ENCODE measurements at regions not wholly inside any gene's neighbourhood (a gene's known extent, or its start where the extent isn't known, plus 50 kb on each side); places are given as distances from the start of the nearest gene placed in this dataset.

DNA sequence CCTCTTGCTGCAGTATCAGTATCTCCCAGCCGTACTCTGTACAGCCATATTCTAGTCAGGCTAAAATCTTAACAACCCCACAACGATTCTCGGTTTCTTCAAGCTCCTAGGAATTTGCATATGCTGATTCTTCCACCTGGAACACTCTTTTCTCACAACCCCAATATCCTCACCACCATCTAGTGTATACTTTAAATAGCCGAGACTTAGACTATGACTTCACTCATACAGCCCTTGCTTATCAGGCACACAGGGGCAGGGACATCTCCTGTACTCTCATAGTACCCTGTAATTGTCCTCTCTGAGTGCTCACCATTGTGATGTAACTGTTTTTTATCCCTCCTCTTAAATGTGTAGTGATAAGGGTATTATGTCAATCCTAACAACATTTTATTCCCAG, 2126.4 kb upstream of the TENM3 start:
- no peak for TF ChIP-seq POLR2A (IDR thresholded peaks at IDR 0.05; ENCODE audit: low read depth, low read length)
- no peak for TF ChIP-seq POLR2AphosphoS5 (IDR thresholded peaks at IDR 0.05; ENCODE audit: low read depth, low read length)
- TF ChIP-seq TAF1 (IDR thresholded peaks at IDR 0.05; ENCODE audit: borderline replicate concordance, low read depth, low read length): no peak
